Neural progenitor cell (in vitro differentiated cells): ENCODE measurements at regions not wholly inside any gene's neighbourhood (a gene's known extent, or its start where the extent isn't known, plus 50 kb on each side); places are given as distances from the start of the nearest gene placed in this dataset.

ENCODE experiments used
- EZH2 ChIP-seq: fragments of 200-600 bp; sonication (generic); IDR thresholded peaks from 2 replicates; pipeline ENCODE4 v1.6.1; 2017; ENCODE audit warnings: antibody characterized with exemption, mild to moderate bottlenecking, moderate library complexity
- TF ChIP-seq, protein P1 (sequence below): fragments of 200-600 bp; sonication (generic); IDR thresholded peaks from 2 replicates; pipeline ENCODE4 v1.5.1; 2017; ENCODE audit warnings: antibody characterized with exemption, mild to moderate bottlenecking

DNA sequence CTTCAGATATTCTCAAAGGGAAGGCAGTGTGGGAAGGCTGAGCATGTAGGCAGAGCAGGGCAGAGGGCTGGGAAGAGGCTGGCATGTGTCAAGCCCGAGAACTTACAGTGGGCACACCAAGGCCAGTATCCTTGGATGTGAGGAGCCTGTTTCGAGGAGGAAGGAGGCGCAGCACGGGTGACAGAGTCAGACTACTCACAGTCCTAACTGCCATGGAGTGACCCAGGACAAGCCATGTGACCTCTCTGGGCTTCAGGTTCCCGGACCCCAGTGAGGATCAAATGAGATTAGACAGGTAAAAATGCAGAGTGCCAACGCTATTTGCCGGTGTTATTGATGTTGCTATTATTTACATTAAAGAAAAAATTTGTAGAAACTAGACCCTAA lies 65.3 kb downstream of the NSMCE3 start:
- TF ChIP-seq, protein P1, sequence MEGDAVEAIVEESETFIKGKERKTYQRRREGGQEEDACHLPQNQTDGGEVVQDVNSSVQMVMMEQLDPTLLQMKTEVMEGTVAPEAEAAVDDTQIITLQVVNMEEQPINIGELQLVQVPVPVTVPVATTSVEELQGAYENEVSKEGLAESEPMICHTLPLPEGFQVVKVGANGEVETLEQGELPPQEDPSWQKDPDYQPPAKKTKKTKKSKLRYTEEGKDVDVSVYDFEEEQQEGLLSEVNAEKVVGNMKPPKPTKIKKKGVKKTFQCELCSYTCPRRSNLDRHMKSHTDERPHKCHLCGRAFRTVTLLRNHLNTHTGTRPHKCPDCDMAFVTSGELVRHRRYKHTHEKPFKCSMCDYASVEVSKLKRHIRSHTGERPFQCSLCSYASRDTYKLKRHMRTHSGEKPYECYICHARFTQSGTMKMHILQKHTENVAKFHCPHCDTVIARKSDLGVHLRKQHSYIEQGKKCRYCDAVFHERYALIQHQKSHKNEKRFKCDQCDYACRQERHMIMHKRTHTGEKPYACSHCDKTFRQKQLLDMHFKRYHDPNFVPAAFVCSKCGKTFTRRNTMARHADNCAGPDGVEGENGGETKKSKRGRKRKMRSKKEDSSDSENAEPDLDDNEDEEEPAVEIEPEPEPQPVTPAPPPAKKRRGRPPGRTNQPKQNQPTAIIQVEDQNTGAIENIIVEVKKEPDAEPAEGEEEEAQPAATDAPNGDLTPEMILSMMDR, result no peak
- TF ChIP-seq EZH2, result no peak
